ENCODE measurements at regions not wholly inside any gene's neighbourhood (a gene's known extent, or its start where the extent isn't known, plus 50 kb on each side); places are given as distances from the start of the nearest gene placed in this dataset.

DNA sequence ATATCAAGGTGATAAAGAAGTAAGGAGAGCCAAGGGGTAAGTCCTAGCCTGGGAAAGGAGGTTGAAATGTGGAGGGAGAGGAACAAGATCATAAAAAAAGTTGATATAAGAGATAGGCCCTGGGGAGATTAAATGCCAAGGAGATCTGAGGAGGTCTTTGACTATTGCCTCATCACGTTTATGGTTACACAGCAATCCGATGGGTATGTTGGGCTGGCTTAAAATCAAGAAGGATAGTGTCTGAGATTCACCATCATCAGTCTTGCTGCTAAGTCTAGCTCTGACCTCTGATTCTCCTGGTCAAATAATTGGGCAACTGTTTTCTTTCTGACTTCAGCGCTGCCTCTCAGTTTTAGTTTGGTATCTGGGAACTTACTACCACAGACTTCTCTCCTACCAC lies 416.3 kb downstream of the GPATCH2 start:
- no peak for DNase-seq (ENCODE audit: low read depth, low spot score)

DNA sequence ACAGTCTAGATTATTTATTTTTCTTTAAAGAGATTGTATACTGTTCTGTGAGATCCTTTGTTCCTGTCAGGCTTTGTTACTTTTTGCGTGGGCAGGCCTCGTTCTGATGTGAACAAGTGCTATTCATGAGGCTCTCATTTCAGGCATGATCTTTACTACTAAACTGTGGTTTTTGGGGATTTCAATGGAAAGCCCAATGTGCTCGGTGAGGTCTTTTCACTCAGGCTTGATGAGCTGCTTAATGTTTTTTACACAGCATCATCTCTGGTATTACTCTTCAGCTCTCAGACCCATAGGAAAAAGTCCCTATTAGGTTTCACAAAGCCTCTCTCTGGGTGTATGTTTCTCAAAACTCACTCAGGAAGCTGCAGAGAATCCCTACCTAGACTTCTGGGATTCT lies 419.4 kb downstream of the GPATCH2 start:
- DNase-seq (ENCODE audit: low read depth, low spot score), result no peak

DNA sequence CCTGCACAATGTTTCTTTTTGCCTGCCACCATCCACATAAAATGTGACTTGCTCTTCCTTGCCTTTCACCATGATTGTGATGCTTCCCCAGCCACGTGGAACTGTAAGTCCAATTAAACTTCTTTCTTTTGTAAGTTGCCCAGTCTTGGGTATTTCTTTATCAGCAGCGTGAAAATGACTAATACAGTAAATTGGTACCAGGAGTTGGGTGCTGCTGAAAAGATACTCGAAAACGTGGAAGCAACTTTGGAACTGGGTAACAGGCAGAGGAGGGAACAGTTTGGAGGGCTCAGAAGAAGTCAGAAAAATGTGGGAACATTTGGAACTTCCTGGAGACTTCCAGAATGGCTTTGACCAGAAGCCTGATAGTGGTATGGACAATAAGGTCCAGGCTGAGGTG lies 425.3 kb downstream of the GPATCH2 start:
- DNase-seq (ENCODE audit: low read depth, low spot score), result no peak

DNA sequence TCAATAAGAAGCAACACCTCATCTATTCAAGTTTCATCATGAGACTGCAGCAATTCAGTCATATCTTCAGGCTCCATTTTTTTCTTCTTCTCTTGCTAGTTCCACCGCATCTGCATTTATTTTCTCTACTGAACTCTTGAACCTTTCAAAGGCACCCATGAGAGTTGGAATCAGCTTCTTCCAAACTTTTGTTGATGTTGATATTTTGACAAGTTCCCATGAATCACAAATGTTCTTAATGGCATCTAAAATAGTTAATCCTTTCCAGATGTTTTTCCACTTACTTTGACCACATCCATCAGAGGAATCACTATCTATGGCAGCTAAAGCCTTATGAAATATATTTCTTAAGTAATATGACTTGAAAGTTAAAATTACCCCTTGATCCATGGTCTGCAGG lies 434.3 kb downstream of the GPATCH2 start:
- no peak for DNase-seq (ENCODE audit: low read depth, low spot score)

DNA sequence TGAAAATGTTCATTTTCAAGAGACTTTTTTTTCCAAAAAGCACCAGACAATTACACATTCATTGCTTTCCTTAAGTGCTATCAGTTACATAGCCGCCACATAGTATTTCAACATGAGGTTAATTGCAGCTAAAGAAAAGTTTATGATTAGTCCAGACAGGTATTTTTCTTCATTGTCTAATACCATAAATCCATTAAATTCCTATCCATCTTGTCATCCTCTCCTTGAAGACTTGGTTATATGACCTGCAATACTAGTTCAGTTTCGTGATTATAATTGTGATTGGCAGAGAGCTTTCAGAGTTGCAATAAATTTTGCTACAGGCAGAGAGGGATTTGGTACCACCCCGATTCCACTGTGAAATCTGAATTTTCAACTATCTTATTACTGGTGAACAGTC lies 437.7 kb downstream of the GPATCH2 start:
- DNase-seq (ENCODE audit: low read depth, low spot score), result no peak

DNA sequence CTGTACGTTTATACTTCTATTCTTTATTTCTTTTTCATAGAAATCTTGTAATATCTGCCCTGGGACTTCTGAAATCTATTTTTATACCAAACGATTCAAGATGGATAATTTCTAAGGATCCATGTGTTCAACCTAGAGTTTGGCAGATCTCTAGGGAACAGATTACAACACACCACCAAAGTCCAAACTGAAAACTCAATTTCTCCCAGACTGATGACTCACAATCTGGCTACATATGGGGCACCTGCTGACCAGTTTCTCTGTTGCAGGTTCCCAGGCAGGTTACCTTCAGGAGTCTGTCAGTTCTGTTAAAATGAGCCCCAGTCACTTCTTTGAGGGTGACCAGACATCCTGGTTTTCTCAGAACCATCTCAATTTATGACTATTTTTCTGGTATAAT lies 439.4 kb downstream of the GPATCH2 start:
- DNase-seq (ENCODE audit: low read depth, low spot score), result no peak

DNA sequence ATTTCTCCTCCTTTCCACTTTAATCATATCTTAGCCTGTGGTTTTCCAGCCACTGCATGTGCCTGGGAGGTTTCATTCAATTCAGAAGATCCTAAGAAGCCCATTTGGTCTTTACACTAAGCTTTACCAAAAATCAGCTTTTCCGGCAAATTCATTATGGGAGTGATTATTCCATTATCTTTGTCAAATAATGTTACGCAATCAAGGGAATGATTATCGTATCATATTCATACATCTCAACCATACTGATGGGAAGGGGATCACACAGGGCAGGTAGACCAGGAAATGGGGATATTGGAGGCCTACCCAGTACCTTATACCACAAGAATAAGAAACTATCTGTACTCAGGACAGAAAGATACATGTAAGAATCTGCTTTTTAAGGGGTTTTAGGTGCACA lies 440.5 kb downstream of the GPATCH2 start:
- DNase-seq (ENCODE audit: low read depth, low spot score), result no peak

DNA sequence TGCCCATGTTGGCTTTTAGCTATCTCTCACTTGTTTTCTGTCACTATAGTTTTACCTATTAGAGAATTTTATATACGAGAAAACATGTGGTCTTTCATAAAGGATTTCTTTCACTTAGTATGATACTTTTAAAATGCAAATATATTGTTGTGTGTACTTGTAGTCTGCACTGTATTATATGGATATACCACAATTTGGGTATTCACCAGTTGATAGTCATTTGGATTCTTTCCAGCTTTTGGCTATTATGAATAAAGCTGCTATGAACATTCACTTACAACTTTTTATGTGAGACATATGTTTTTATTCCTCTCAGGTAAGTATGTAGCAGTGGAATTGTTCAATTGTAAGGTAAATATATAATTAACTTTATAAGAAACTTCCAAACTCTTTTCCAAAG lies 441.5 kb downstream of the GPATCH2 start:
- DNase-seq (ENCODE audit: low read depth, low spot score), result no peak

DNA sequence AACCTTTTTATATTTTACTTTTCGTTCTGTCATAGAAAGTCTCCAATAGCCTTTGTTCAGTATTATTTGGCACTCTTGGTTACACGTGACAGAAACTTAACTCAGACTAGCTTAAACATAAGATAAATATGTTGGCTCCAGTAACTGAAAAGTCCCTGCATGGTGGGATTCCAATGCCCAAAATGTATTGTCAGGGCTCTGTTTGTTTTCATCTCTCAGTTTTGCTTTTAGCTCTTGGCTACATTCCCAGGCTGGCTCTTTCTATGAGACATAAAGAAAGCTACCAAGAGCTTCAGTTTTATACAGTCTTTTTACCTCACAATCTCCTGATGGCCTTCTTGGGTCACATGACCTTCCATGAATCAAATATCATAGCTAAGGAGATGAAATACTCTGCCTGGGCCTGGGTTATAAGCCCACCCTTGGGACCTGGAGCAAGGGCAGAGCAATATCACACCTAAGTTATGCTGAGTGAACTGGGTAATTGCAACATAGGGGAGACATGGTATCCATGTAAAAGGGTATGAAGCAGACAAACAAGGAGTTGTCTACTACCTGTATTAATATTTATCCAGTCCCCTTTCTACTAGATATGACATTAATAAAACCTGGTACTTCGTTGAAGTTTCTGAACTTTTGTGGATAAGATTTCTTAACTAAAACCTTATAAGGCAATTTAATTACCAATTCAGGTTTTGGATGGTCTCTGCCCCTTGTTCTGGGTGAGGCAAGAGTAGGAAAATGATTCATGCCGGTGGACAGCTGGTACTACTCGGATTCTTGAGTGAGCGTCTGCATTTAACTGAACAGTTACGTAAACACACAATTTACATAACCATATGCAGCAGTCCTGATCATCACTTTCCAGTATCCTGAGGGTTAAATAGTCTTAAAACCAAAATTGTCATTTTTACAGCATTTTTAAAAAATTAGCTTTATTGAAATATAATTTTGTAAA lies 442.3 kb downstream of the GPATCH2 start:
- DNase-seq (ENCODE audit: low read depth, low spot score), result no peak

DNA sequence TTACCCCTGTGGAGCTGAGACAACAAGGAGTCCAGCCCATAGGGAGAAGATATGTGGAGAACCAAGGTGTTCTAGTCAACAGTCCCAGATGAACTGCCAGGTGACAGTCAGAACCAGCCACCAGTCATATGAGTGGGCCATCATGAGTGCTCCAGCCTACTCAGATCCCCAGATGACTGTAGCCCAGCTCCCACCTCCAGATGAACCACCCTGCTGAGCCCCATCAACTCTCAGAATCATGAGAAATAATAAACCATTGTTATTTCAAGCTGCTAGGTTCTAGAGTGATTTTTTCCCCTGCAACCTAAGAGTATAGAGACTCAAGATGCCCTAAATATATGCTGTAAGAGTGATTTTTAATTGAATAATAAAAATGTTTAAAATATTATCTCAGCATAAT lies 444.2 kb downstream of the GPATCH2 start:
- DNase-seq (ENCODE audit: low read depth, low spot score), result no peak

DNA sequence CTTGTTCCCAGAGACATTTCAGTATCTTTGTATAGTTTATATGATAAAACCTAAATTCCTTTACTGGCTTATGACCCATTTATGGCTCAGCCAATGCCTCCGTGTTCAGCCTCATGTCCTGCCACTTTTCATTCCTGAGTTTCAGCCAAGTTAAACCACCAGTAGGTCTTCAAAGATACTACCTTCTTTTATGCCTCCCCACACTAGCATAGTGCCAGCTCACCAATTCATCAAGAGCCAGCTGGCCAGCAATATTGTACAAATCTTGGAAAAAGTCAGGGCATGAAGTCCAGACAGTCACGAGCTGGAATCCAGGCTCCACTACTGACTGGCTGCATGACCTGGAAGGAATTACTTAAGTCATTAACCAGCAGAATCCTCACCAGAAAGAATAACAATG lies 446.0 kb downstream of the GPATCH2 start:
- DNase-seq (ENCODE audit: low read depth, low spot score), result no peak

DNA sequence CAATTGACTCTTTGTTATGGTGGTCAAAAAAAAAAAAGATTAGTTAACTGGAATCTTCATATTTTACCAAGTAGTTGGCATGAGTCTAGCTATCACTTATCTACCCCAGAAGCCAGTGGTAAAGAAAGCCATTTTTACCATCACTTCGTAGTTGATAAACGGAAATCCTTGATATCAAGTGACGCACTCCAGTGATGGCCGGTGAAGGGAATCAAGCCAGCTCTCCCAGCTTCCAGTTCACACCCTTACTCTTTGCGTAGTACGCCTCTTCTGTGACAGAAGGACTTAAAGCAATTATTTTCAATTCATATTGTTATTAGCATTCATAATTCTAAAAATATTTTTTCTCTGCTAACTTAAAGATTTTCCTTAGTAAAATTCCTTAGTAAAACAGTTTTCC lies 447.9 kb downstream of the GPATCH2 start:
- DNase-seq (ENCODE audit: low read depth, low spot score), result no peak

DNA sequence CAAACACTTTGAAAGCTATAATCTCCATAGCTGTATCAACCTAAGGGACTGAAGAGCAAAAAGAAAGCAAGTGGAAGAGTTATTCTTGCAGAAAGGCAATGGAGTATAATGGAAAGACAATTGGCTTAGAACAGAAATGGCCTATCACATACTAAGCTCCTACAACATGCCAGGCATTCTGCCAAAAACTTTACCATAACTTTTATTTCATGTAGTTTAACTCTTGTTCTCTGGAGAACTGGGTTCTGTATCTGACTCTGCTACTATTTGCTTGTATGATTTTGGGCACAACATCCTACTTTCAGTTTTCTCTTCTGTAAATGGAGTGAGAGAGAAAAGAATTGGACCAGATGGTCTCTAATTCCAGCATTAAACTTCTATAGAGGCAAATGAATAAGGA lies 449.1 kb downstream of the GPATCH2 start:
- DNase-seq (ENCODE audit: low read depth, low spot score), result no peak

DNA sequence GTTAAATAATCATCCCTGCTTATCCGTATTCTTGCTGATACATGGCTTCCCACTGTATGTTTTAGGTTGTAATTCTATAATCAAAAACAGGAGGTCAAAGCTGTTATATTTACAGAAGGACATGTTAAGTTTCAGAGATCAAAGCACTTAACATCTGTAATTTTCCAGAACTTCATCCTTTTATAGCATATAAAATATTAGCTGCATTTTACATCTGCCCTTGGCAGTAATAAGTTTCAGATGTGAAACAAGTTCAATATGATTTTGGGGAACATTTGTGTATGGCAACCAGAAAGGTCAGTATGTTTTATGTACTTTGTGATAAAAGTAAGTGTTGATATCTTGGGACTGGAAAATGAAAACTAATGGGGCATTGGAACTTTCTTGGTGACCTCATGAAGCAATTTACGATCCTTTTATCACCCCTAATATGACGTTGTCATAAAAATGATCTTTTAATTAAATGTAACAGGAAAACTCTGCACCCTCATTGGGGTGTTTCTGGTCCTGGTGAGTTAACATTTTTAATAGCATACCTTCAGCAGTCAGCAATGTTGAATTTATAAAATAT lies 449.6 kb downstream of the GPATCH2 start:
- no peak for DNase-seq (ENCODE audit: low read depth, low spot score)

DNA sequence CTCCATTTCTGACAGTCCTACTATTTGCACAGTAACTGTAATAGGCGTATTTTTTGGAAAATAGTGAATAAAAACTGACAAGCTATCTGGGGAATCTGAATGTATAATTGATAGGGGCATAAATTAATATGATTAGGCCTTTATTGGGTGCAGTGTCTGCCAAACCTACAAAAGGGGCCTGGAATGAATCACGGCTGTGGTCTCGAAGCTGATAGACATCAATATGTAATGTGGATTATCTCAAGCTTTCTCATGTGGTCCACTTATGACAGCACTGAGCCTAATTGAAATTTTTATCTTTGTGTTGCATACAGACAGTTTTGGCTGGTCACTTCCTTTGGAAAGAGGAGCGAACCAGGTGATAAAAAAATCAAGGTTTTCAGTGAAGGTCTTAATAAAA lies 450.4 kb downstream of the GPATCH2 start:
- no peak for DNase-seq (ENCODE audit: low read depth, low spot score)

DNA sequence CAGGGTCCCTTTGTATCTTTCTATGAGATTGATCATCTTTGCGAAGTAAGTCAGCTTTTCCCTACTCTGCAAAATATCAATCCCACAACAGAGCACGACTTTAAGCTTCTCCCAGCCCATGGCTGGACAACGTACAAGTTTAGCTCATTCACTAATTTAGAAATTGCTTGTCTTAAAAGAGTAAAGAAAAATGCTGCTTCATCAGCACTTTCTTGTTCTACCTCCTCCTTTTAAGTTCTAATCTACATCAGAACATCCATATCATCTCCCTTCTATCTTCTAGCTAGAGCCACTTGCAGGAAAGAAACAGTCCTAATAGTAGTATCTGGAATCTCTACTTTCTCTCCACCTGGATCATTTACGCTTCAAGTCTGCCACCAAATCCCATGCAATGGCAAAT lies 441.2 kb upstream of the ESRRG start:
- DNase-seq (ENCODE audit: low read depth, low spot score), result no peak

DNA sequence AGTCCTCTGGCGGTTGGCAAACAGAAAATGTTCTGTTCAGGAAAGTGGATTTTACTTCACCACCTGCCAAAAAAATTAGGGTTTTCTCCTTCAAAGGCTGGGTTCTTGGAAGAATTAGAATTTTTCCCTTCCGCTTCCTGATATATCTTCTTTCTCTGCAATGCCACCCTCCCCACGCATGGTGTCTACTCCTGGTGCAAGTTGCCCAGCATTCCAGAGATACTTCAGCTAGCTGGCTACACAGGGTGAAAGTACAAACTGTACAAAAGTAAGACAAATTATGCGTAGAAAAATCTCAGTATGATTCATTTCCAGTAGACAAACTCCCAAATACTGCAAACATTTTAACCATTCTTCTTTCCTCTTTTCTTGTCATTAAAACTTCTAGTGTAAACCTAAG lies 430.1 kb upstream of the ESRRG start:
- no peak for DNase-seq (ENCODE audit: low read depth, low spot score)

DNA sequence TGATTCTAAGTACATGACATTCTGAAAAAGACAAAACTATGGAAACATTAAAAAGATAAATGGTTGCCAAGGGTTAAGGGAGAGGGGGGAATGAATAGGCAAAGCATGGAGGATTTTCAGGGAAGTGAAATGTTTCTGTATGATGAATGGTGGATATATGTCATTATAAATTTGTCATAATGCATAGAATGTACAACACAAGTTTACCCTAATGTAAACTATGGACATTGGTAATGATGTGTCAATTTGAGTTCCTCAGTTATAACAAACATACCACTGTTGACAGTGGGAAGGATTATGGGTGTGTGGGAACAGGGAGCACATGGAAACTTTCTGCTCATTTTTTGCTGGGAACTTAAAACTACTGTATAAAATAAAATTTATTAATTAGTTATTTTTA lies 427.1 kb upstream of the ESRRG start:
- DNase-seq (ENCODE audit: low read depth, low spot score), result no peak

DNA sequence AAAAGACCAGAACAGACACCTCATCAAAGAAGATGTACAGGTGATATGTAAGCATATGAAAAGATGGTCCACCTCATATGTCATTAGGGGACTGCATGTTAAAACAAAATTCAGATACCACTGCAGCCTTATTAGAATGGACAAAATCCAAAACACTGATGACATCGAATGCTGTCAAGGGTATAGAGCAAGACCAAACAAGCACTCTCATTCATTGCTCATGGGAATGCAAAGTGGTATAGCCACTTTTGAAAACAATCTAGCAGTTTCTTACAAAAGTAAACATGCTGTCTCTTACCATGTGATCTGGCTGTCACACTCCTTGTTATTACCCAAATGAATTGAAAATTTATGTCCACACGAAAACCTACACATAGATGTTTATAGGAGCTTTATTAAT lies 426.6 kb upstream of the ESRRG start:
- no peak for DNase-seq (ENCODE audit: low read depth, low spot score)

DNA sequence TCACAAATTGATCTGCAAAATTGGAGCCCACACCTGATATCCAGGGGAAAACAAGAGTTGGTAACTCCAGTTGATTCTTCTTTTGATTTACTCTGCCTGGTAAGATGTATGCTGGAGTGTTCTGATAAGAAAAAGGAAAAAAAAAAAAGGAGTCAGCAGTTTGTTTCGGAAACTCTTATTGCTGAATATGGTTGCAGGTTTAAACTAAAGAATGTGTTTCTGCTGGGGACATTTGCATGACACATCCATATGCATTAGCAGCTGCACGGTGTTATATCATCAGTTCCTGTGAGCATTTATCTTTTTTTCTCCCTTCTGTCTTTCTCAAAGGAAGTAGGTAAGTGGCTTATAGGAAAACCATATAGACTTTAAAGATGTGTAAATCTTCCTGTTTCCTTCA lies 418.5 kb upstream of the ESRRG start:
- DNase-seq (ENCODE audit: low read depth, low spot score), result no peak

DNA sequence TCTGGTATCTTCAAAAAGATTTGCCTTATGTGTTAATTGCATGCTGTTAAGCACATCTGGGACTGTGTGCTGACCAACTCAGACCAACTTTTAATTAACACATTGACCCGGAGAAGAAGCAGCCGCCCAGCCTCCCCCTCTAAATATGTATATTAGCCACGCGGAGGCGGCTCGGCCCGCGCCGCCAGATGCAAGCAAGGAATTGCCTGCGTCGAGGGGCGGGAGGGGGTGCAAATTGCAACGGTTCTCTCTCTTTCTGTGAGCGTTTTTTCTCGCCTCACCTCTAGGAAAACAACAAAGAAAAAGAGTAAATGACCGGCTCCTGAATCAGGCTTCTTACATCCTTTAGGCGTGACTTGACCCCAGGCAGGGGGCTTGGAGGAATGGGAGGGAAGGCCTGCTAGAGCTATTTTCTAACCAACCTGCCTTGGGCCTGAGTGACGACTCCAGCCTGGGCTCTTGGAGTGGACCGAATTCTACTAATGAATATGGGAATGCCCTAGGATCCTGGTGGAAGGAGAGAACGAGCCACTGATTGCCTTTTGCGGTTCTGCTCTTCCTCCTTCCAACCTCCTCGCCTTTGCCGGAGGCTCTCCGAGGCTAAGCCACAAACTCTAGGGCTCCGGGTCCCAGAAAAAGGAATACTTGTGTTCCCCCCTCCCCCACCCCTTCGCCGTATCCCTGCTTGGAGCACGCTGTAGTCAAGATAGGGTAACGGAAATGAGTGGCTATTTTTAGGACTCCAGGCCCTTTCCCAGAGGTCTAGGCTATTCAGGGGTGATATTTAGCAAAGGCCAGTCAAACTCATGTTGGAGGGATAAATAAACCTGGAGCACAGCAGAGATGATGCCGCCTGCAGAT lies 417.0 kb upstream of the ESRRG start:
- DNase-seq (ENCODE audit: low read depth, low spot score), result no peak

DNA sequence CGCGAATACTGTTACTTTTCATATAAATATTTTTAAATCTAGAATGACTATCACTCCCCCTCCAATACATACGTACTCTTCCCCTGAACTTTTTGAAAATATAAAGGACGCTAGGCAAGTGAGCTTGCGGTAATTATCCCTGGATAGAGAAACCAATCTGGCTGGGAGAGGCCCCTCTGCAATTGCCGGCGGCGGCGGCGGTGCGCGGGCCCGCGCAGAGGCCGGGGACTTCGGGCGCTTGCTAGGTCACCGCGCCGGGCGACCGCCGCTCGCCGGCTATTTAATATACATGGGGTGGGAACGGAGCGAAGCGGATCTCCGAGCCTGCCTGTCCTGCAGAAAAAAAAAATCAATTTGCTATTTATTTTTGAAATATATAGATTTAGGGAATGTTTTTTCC lies 416.3 kb upstream of the ESRRG start:
- no peak for DNase-seq (ENCODE audit: low read depth, low spot score)

Data from smooth muscle cell of the brain vasculature (primary cell).